GM13976 (cell line): ENCODE measurements at regions not wholly inside any gene's neighbourhood (a gene's known extent, or its start where the extent isn't known, plus 50 kb on each side); places are given as distances from the start of the nearest gene placed in this dataset.

Experiments
- DNase-seq: peaks from one replicate; pipeline ENCODE4 v3.0.0; 2012; ENCODE audit warnings: low spot score
- CTCF ChIP-seq: IDR thresholded peaks from 2 replicates; pipeline ENCODE4 v1.5.1; 2012; ENCODE audit warnings: borderline replicate concordance, mild to moderate bottlenecking; ENCODE audit not compliant: insufficient read depth; ENCODE audit errors: extremely low read depth, missing control alignments, control extremely low read depth
- in situ Hi-C: fragments of 300-500 bp; cut with MboI; formaldehyde crosslinking; loops from one replicate; pipeline ENCODE4 v1.12.0; 2022; ENCODE audit warnings: low sequenced_read_pairs, mixed read lengths, inconsistent platforms; ENCODE audit not compliant: unreplicated experiment

DNA sequence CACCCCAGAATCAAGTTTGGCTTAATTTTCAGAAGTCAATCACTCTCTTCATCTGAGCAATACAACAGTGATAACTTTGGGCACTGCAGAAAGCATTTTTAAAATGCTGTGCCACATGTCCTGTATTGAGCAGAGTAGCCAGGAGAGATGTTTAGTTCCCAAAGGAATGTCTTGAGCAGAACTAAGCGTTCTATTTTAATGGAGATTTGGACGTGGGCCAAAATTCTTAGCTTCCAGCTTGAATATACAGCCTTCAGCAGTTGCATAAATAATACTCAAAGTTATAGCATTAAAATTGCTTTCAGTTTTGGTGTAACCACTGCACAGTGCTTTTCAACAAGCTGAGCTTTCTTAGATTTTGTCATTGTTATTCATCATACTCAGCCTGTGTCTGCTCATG lies 679.2 kb downstream of the NLGN4X start:
- TF ChIP-seq CTCF, result no peak
- in situ Hi-C loops, result no loop called here
- no peak for DNase-seq

- in situ Hi-C loops, result no loop called here
- DNase-seq, result no peak
- TF ChIP-seq CTCF, result no peak
Measured at GRCh38 chrX:5537098-5537497, 691.6 kb downstream of the NLGN4X start.

DNA sequence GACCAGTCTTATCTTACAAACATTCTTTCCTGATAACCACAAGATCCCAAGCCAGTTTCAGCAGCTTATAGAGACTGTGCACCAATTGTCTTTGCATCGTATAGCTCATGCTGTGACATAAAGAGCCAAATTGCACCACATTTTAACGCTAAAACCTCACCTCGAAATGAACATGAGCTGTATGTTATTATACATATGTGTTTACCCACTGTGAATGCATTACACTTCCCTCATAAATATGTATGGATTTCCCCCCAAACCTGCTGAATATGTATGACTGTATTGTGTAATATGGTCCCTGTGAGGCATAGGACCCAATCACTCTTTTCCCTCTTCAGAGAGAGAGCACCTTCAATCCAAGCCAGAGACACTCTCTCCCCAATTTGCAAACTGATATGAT lies 692.4 kb downstream of the NLGN4X start:
- in situ Hi-C loops, result no loop called here
- DNase-seq, result no peak
- no peak for TF ChIP-seq CTCF

GRCh38 chrX:5528057-5528456 lies 700.6 kb downstream of the NLGN4X start:
- in situ Hi-C loops, result no loop called here
- no peak for TF ChIP-seq CTCF
- DNase-seq, result no peak

DNA sequence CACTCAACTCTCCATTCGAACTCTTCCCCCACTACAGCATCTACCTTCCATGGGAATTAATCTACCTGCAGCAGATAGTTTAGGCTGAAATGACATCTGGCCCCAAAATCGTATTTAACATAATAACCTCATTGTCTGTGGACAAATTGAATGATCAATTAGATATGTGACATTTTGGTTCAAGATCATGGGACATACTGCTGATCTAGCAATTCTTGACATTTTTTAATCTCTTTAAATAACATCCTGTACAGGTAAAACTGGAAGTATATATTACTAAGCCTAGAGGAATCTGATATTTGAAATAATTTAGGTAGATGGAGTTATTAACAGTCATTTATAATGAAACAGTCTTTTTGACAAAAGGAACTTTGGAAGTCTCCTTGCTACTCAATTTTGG lies 702.5 kb downstream of the NLGN4X start:
- in situ Hi-C loops, result no loop called here
- TF ChIP-seq CTCF, result no peak
- no peak for DNase-seq

DNA sequence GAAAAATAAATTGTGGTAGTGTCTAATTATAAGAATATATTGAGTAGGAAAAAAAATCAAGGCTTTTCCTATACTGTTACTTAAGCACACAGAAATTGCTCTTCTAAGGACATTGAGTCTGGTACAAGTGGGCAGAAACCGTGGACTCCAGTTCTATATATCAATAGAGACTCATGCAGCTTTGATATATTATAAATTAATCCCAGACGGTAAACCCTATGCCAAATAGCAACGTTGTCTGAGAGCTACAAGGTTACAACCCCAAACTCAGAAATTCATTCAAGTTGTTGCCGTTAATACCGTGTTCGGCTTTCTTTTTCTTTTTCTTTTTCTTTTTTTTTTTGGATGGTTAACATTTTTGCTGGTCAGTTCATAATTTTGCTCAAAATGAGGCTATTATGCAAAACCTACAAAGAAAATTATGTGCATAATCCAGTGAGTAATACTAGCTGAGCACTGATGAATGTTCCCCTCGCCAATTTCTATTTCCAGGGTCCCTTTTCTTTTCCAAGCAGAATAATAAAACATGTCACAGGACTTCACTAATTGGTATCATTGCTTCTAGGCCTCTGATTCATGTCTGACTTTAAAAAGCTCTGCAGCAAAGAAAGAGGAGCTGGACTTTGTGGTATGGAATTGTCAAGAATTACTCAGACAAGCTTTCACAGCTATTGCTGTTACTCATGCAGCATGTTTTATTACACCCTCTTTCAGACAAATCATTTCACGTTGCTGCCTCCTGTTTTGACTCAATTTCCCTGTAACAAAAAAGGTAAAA lies 737.7 kb downstream of the NLGN4X start:
- DNase-seq, result no peak
- no peak for TF ChIP-seq CTCF
- in situ Hi-C loops, result no loop called here
